ENCODE measurements at regions not wholly inside any gene's neighbourhood (a gene's known extent, or its start where the extent isn't known, plus 50 kb on each side); places are given as distances from the start of the nearest gene placed in this dataset.

- Histone ChIP-seq H3K4me3 (ENCODE audit: low read length) (no peak overlapping the region), H3K9me3 (ENCODE audit: insufficient read depth, low read depth, low read length) (no peaks in the 10 kb centered on the region), H3K4me1 (ENCODE audit: insufficient read depth, low read length) (peaks cover 5% of the 10 kb centered on the region; the same call in 1 of the 2 replicates), H3K9ac (ENCODE audit: low read depth, low read length) (no peak overlapping the region), H3K27ac (ENCODE audit: low read length) (no peak overlapping the region), H3K27me3 (ENCODE audit: insufficient read depth, low read length) (no peaks in the 10 kb centered on the region), H3K36me3 (ENCODE audit: insufficient read depth, low read depth, low read length) (no peaks in the 10 kb centered on the region)
Observed at GRCh38 chr7:18154726-18155125, 127.1 kb upstream of the PRPS1L1 start.

- H3K4me1 ChIP-seq (ENCODE audit: insufficient read depth, low read length): peaks cover 5% of the 10 kb centered on the region; the same call in 1 of the 2 replicates
- no peaks in the 10 kb centered on the region for H3K9me3 ChIP-seq (ENCODE audit: insufficient read depth, low read depth, low read length)
- H3K27me3 ChIP-seq (ENCODE audit: insufficient read depth, low read length): no peaks in the 10 kb centered on the region
- no peaks in the 10 kb centered on the region for H3K36me3 ChIP-seq (ENCODE audit: insufficient read depth, low read depth, low read length)
- no peak overlapping the region for H3K9ac ChIP-seq (ENCODE audit: low read depth, low read length)
- H3K27ac ChIP-seq (ENCODE audit: low read length): no peak overlapping the region
- no peak overlapping the region for H3K4me3 ChIP-seq (ENCODE audit: low read length)
Observed at GRCh38 chr7:18157233-18157632, 129.6 kb upstream of the PRPS1L1 start.

GRCh38 chr7:18162657-18163056 lies 135.0 kb upstream of the PRPS1L1 start:
- no peak overlapping the region for H3K4me3 ChIP-seq (ENCODE audit: low read length)
- no peak overlapping the region for H3K27ac ChIP-seq (ENCODE audit: low read length)
- H3K9ac ChIP-seq (ENCODE audit: low read depth, low read length): no peak overlapping the region
- no peaks in the 10 kb centered on the region for H3K36me3 ChIP-seq (ENCODE audit: insufficient read depth, low read depth, low read length)
- no peaks in the 10 kb centered on the region for H3K27me3 ChIP-seq (ENCODE audit: insufficient read depth, low read length)
- no peaks in the 10 kb centered on the region for H3K4me1 ChIP-seq (ENCODE audit: insufficient read depth, low read length)
- no peaks in the 10 kb centered on the region for H3K9me3 ChIP-seq (ENCODE audit: insufficient read depth, low read depth, low read length)

- Histone ChIP-seq H3K27me3 (ENCODE audit: insufficient read depth, low read length) (no peaks in the 10 kb centered on the region), H3K4me3 (ENCODE audit: low read length) (no peak overlapping the region), H3K9ac (ENCODE audit: low read depth, low read length) (no peak overlapping the region), H3K9me3 (ENCODE audit: insufficient read depth, low read depth, low read length) (no peaks in the 10 kb centered on the region), H3K36me3 (ENCODE audit: insufficient read depth, low read depth, low read length) (no peaks in the 10 kb centered on the region), H3K4me1 (ENCODE audit: insufficient read depth, low read length) (no peaks in the 10 kb centered on the region), H3K27ac (ENCODE audit: low read length) (no peak overlapping the region)
Observed at GRCh38 chr7:18163091-18163490, 135.4 kb upstream of the PRPS1L1 start.

GRCh38 chr7:18165166-18165565 lies 137.5 kb upstream of the PRPS1L1 start:
- Histone ChIP-seq H3K4me1 (ENCODE audit: insufficient read depth, low read length) (no peaks in the 10 kb centered on the region), H3K27ac (ENCODE audit: low read length) (no peak overlapping the region), H3K9ac (ENCODE audit: low read depth, low read length) (no peak overlapping the region), H3K4me3 (ENCODE audit: low read length) (no peak overlapping the region), H3K36me3 (ENCODE audit: insufficient read depth, low read depth, low read length) (no peaks in the 10 kb centered on the region), H3K9me3 (ENCODE audit: insufficient read depth, low read depth, low read length) (no peaks in the 10 kb centered on the region), H3K27me3 (ENCODE audit: insufficient read depth, low read length) (no peaks in the 10 kb centered on the region)

GRCh38 chr7:18166002-18166401 lies 138.4 kb upstream of the PRPS1L1 start:
- Histone ChIP-seq H3K4me1 (ENCODE audit: insufficient read depth, low read length) (no peaks in the 10 kb centered on the region), H3K4me3 (ENCODE audit: low read length) (no peak overlapping the region), H3K9ac (ENCODE audit: low read depth, low read length) (no peak overlapping the region), H3K27ac (ENCODE audit: low read length) (no peak overlapping the region), H3K27me3 (ENCODE audit: insufficient read depth, low read length) (no peaks in the 10 kb centered on the region), H3K36me3 (ENCODE audit: insufficient read depth, low read depth, low read length) (no peaks in the 10 kb centered on the region), H3K9me3 (ENCODE audit: insufficient read depth, low read depth, low read length) (no peaks in the 10 kb centered on the region)

GRCh38 chr7:18167815-18168214 lies 140.2 kb upstream of the PRPS1L1 start:
- no peaks in the 10 kb centered on the region for H3K36me3 ChIP-seq (ENCODE audit: insufficient read depth, low read depth, low read length)
- H3K27me3 ChIP-seq (ENCODE audit: insufficient read depth, low read length): no peaks in the 10 kb centered on the region
- H3K27ac ChIP-seq (ENCODE audit: low read length): no peak overlapping the region
- no peak overlapping the region for H3K9ac ChIP-seq (ENCODE audit: low read depth, low read length)
- no peak overlapping the region for H3K4me3 ChIP-seq (ENCODE audit: low read length)
- H3K4me1 ChIP-seq (ENCODE audit: insufficient read depth, low read length): no peaks in the 10 kb centered on the region
- no peaks in the 10 kb centered on the region for H3K9me3 ChIP-seq (ENCODE audit: insufficient read depth, low read depth, low read length)

- Histone ChIP-seq H3K9ac (ENCODE audit: low read depth, low read length) (no peak overlapping the region), H3K4me1 (ENCODE audit: insufficient read depth, low read length) (no peaks in the 10 kb centered on the region), H3K27ac (ENCODE audit: low read length) (no peak overlapping the region), H3K9me3 (ENCODE audit: insufficient read depth, low read depth, low read length) (no peaks in the 10 kb centered on the region), H3K36me3 (ENCODE audit: insufficient read depth, low read depth, low read length) (no peaks in the 10 kb centered on the region), H3K27me3 (ENCODE audit: insufficient read depth, low read length) (no peaks in the 10 kb centered on the region), H3K4me3 (ENCODE audit: low read length) (no peak overlapping the region)
Observed at GRCh38 chr7:18174996-18175395, 147.3 kb upstream of the PRPS1L1 start.

- Histone ChIP-seq H3K9ac (ENCODE audit: low read depth, low read length) (no peak overlapping the region), H3K9me3 (ENCODE audit: insufficient read depth, low read depth, low read length) (no peaks in the 10 kb centered on the region), H3K36me3 (ENCODE audit: insufficient read depth, low read depth, low read length) (no peaks in the 10 kb centered on the region), H3K4me1 (ENCODE audit: insufficient read depth, low read length) (no peaks in the 10 kb centered on the region), H3K27me3 (ENCODE audit: insufficient read depth, low read length) (no peaks in the 10 kb centered on the region), H3K4me3 (ENCODE audit: low read length) (no peak overlapping the region), H3K27ac (ENCODE audit: low read length) (no peak overlapping the region)
Observed at GRCh38 chr7:18175801-18176450, 148.3 kb upstream of the PRPS1L1 start.

GRCh38 chr7:18177129-18177814 lies 149.6 kb upstream of the PRPS1L1 start:
- H3K9ac ChIP-seq (ENCODE audit: low read depth, low read length): no peak overlapping the region
- no peaks in the 10 kb centered on the region for H3K4me1 ChIP-seq (ENCODE audit: insufficient read depth, low read length)
- H3K27me3 ChIP-seq (ENCODE audit: insufficient read depth, low read length): no peaks in the 10 kb centered on the region
- no peaks in the 10 kb centered on the region for H3K36me3 ChIP-seq (ENCODE audit: insufficient read depth, low read depth, low read length)
- no peak overlapping the region for H3K4me3 ChIP-seq (ENCODE audit: low read length)
- no peaks in the 10 kb centered on the region for H3K9me3 ChIP-seq (ENCODE audit: insufficient read depth, low read depth, low read length)
- no peak overlapping the region for H3K27ac ChIP-seq (ENCODE audit: low read length)

- Histone ChIP-seq H3K4me1 (ENCODE audit: insufficient read depth, low read length) (no peaks in the 10 kb centered on the region), H3K27me3 (ENCODE audit: insufficient read depth, low read length) (no peaks in the 10 kb centered on the region), H3K27ac (ENCODE audit: low read length) (no peak overlapping the region), H3K36me3 (ENCODE audit: insufficient read depth, low read depth, low read length) (no peaks in the 10 kb centered on the region), H3K9ac (ENCODE audit: low read depth, low read length) (no peak overlapping the region), H3K4me3 (ENCODE audit: low read length) (no peak overlapping the region), H3K9me3 (ENCODE audit: insufficient read depth, low read depth, low read length) (no peaks in the 10 kb centered on the region)
Observed at GRCh38 chr7:18177815-18178660, 150.4 kb upstream of the PRPS1L1 start.

- Histone ChIP-seq H3K4me1 (ENCODE audit: insufficient read depth, low read length) (no peaks in the 10 kb centered on the region), H3K36me3 (ENCODE audit: insufficient read depth, low read depth, low read length) (no peaks in the 10 kb centered on the region), H3K27me3 (ENCODE audit: insufficient read depth, low read length) (no peaks in the 10 kb centered on the region), H3K27ac (ENCODE audit: low read length) (no peak overlapping the region), H3K4me3 (ENCODE audit: low read length) (no peak overlapping the region), H3K9ac (ENCODE audit: low read depth, low read length) (no peak overlapping the region), H3K9me3 (ENCODE audit: insufficient read depth, low read depth, low read length) (no peaks in the 10 kb centered on the region)
Observed at GRCh38 chr7:18179093-18179492, 151.4 kb upstream of the PRPS1L1 start.

Measured in iPS-20b (cell line).